SU-DHL-6 (cell line): ENCODE measurements at regions not wholly inside any gene's neighbourhood (a gene's known extent, or its start where the extent isn't known, plus 50 kb on each side); places are given as distances from the start of the nearest gene placed in this dataset.

Experiments used
- H2AFZ ChIP-seq: fragments of 200-600 bp; sonication (generic); 2 replicates; pipeline ENCODE4 v1.6.1; 2014; ENCODE audit warnings: low read depth, mild to moderate bottlenecking, moderate library complexity, mixed read lengths, antibody characterized with exemption, low read length; ENCODE audit not compliant: severe bottlenecking
- H3F3A ChIP-seq: fragments of 200-600 bp; shearing (Covaris generic); 2 replicates; pipeline ENCODE4 v1.6.0; 2016; ENCODE audit warnings: antibody characterized with exemption, mild to moderate bottlenecking; ENCODE audit not compliant: insufficient read depth
- H3K27ac ChIP-seq: fragments of 200-600 bp; sonication (generic); 2 replicates; pipeline ENCODE4 v1.5.1; 2016; ENCODE audit warnings: low read depth, mild to moderate bottlenecking, low read length, moderate library complexity, mixed read lengths
- H3K27me3 ChIP-seq: fragments of 200-600 bp; sonication (generic), shearing (Covaris generic); 2 replicates; pipeline ENCODE4 v1.6.0; 2014; ENCODE audit warnings: mild to moderate bottlenecking, low read length
- H3K36me3 ChIP-seq: fragments of 200-600 bp; sonication (generic); 2 replicates; pipeline ENCODE4 v1.6.1; 2014; ENCODE audit warnings: mild to moderate bottlenecking, low read length, mixed read lengths
- H3K4me2 ChIP-seq: fragments of 300-600, 200-600 bp; shearing (Covaris generic), sonication (generic); 2 replicates; pipeline ENCODE4 v1.6.0; 2014; ENCODE audit warnings: low read length, low read depth, mild to moderate bottlenecking; ENCODE audit not compliant: poor library complexity, severe bottlenecking
- H3K4me3 ChIP-seq: fragments of 200-600 bp; sonication (generic); 2 replicates; pipeline ENCODE4 v1.5.1; 2014; ENCODE audit warnings: antibody characterized with exemption, low read length, mild to moderate bottlenecking, mixed read lengths; ENCODE audit not compliant: insufficient read depth, poor library complexity, severe bottlenecking
- H3K79me2 ChIP-seq: fragments of 200-600 bp; sonication (generic); 2 replicates; pipeline ENCODE4 v1.6.1; 2014; ENCODE audit warnings: mild to moderate bottlenecking, low read length, moderate library complexity; ENCODE audit not compliant: insufficient read depth
- H3K9ac ChIP-seq: fragments of 200-600 bp; sonication (generic); 2 replicates; pipeline ENCODE4 v1.7.0; 2014; ENCODE audit warnings: mild to moderate bottlenecking, low read length
- H3K9me2 ChIP-seq: fragments of 200-600 bp; sonication (generic); replicated peaks from 2 replicates; pipeline ENCODE4 v1.6.1; 2014; ENCODE audit warnings: low read length; ENCODE audit not compliant: insufficient read depth
- H3K9me3 ChIP-seq: fragments of 200-600 bp; sonication (generic); 2 replicates; pipeline ENCODE4 v1.6.1; 2014; ENCODE audit warnings: low read length, mixed read lengths; ENCODE audit not compliant: insufficient read depth
- H4K20me1 ChIP-seq: fragments of 200-600 bp; sonication (generic); 2 replicates; pipeline ENCODE4 v1.6.1; 2014; ENCODE audit warnings: low read depth, mild to moderate bottlenecking, antibody characterized with exemption, low read length, moderate library complexity, mixed read lengths
- CTCF ChIP-seq: fragments of 200-600 bp; sonication (generic); IDR thresholded peaks from one replicate; pipeline ENCODE4 v1.5.1; 2017; ENCODE audit warnings: antibody characterized with exemption, mild to moderate bottlenecking, low read length, moderate library complexity; ENCODE audit not compliant: insufficient read depth, poor library complexity, severe bottlenecking
- EZH2phosphoT487 ChIP-seq: fragments of 200-600 bp; sonication (generic), shearing (Covaris generic); conservative IDR thresholded peaks from 2 replicates; pipeline ENCODE4 v1.6.1; 2018; ENCODE audit warnings: mild to moderate bottlenecking, antibody characterized with exemption, low read length, moderate library complexity, mixed read lengths

DNA sequence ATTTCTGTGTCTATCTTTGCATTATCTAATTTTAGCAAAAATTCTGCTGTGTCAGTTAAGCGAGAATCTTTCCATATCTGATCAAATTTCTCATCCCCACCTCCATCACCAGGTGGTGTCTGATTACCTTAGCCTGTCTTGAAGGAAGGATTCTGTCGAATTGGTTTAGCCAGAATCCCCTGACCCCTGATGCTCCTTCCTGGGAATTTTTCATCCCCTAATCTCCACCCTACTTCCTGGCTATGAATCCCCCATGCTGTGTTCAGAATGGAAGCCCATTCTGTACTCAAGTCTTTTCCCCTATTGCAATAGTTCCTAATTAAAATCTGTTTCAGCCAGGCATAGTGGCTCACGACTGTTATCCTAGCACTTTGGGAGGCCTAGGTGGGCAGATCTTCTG is 216.1 kb downstream of the SKIDA1 start:
- H3K36me3 ChIP-seq = no peaks in the 10 kb centered on the region
- no peaks in the 10 kb centered on the region for H3K9me3 ChIP-seq
- no peak overlapping the region for H3K4me3 ChIP-seq
- H3K9ac ChIP-seq = no peak overlapping the region
- no peak overlapping the region for H3K27ac ChIP-seq
- TF ChIP-seq EZH2phosphoT487 (no peak), CTCF (no peak)
- H4K20me1 ChIP-seq = no peaks in the 10 kb centered on the region
- H3K27me3 ChIP-seq = no peaks in the 10 kb centered on the region
- H3K4me2 ChIP-seq = no peak overlapping the region
- H3F3A ChIP-seq = no peaks in the 10 kb centered on the region
- H2AFZ ChIP-seq = no peak overlapping the region
- H3K79me2 ChIP-seq = no peaks in the 10 kb centered on the region
- no peaks in the 10 kb centered on the region for H3K9me2 ChIP-seq

GRCh38 chr10:21308946-21309345 is 216.5 kb downstream of the SKIDA1 start:
- Histone ChIP-seq H4K20me1 (no peaks in the 10 kb centered on the region), H3K27me3 (no peaks in the 10 kb centered on the region), H3K9me3 (no peaks in the 10 kb centered on the region), H3K4me2 (no peak overlapping the region), H3K27ac (no peak overlapping the region), H3K9ac (no peak overlapping the region), H3K36me3 (no peaks in the 10 kb centered on the region), H3K4me3 (no peak overlapping the region), H3K79me2 (no peaks in the 10 kb centered on the region), H3K9me2 (no peaks in the 10 kb centered on the region), H2AFZ (no peak overlapping the region), H3F3A (no peaks in the 10 kb centered on the region)
- no peak for TF ChIP-seq EZH2phosphoT487
- TF ChIP-seq CTCF = no peak

- Histone ChIP-seq H2AFZ (no peak overlapping the region), H3K9ac (no peak overlapping the region), H3K4me3 (no peak overlapping the region), H3K9me2 (no peaks in the 10 kb centered on the region), H3K4me2 (no peak overlapping the region), H3F3A (no peaks in the 10 kb centered on the region), H3K27ac (no peak overlapping the region), H3K36me3 (no peaks in the 10 kb centered on the region), H4K20me1 (no peaks in the 10 kb centered on the region), H3K79me2 (no peaks in the 10 kb centered on the region), H3K27me3 (no peaks in the 10 kb centered on the region), H3K9me3 (no peaks in the 10 kb centered on the region)
- TF ChIP-seq EZH2phosphoT487 = no peak
- no peak for TF ChIP-seq CTCF
These were observed 217.5 kb downstream of the SKIDA1 start for GRCh38 chr10:21308018-21308417.

DNA sequence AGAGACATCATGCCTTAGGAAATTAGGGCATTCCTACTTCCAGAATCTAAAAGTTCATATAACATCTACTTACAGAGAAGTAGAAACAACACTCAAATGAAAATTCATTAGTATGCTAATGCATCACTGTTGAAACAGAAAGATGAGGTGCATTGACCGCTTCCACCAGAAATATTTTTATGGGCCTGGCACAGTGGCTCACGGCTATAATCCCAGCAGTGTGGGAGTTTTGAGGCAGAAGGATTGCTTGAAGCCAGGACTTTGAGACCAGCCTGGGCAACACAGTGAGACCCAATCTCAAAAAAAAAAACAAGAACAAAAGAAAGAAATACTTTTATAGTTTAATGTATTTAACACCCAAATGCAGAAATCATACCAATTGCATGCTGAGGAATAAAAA is 220.9 kb downstream of the SKIDA1 start:
- Histone ChIP-seq H3K9me3 (no peaks in the 10 kb centered on the region), H4K20me1 (no peaks in the 10 kb centered on the region), H3K79me2 (no peaks in the 10 kb centered on the region), H3K9me2 (no peaks in the 10 kb centered on the region), H3K4me3 (no peak overlapping the region), H3F3A (no peaks in the 10 kb centered on the region), H3K9ac (no peak overlapping the region), H2AFZ (no peak overlapping the region), H3K4me2 (no peak overlapping the region), H3K27ac (no peak overlapping the region), H3K27me3 (no peaks in the 10 kb centered on the region), H3K36me3 (no peaks in the 10 kb centered on the region)
- TF ChIP-seq CTCF = no peak
- TF ChIP-seq EZH2phosphoT487 = no peak
